Stimulated activated CD4-positive, alpha-beta T cell treated with anti-CD3 and anti-CD28 coated beads, Interleukin-15, amount 100 ng/mL, for 1 hour (primary cell): ENCODE measurements at regions not wholly inside any gene's neighbourhood (a gene's known extent, or its start where the extent isn't known, plus 50 kb on each side); places are given as distances from the start of the nearest gene placed in this dataset.
"Not testable (repeated sequence)": the region's sequence is repeated elsewhere in the genome, so short reads cannot be mapped to it uniquely, and the experiment has no call there.

ENCODE experiments used
- DNase-seq, 2 donors: peaks; one replicate each; pipeline ENCODE4 v3.0.0-alpha.2; 2020; ENCODE audit warnings: low read depth in 1 of 2, low spot score in 1 of 2

GRCh38 chr3:170711786-170712185 is 125.9 kb upstream of the SLC7A14 start:
- DNase-seq: no peak

GRCh38 chr3:170709046-170709445 is 123.2 kb upstream of the SLC7A14 start:
- DNase-seq: no peak

- no peak for DNase-seq
Measured at GRCh38 chr3:170707899-170708298, 122.0 kb upstream of the SLC7A14 start.

GRCh38 chr3:170705131-170705530 is 119.3 kb upstream of the SLC7A14 start:
- DNase-seq: no peak

- DNase-seq: no peak
Measured at GRCh38 chr3:170703121-170703588, 117.3 kb upstream of the SLC7A14 start.

GRCh38 chr3:170701696-170702678 is 116.1 kb upstream of the SLC7A14 start:
- DNase-seq: no peak

- no peak for DNase-seq
Measured at GRCh38 chr3:170700054-170700404, 114.2 kb upstream of the SLC7A14 start.

- DNase-seq: no peak
Measured at GRCh38 chr3:170699158-170700053, 113.5 kb upstream of the SLC7A14 start.

- no peak for DNase-seq
Measured at GRCh38 chr3:170697908-170698307, 112.0 kb upstream of the SLC7A14 start.

- no peak for DNase-seq
Measured at GRCh38 chr3:170697131-170697530, 111.3 kb upstream of the SLC7A14 start.

- no peak for DNase-seq
Measured at GRCh38 chr3:170695486-170696064, 109.7 kb upstream of the SLC7A14 start.

GRCh38 chr3:170692720-170693119 is 106.8 kb upstream of the SLC7A14 start:
- DNase-seq: no peak

GRCh38 chr3:170690661-170690981 is 104.7 kb upstream of the SLC7A14 start:
- DNase-seq: no peak

- peak in 1 of 2 donors; percentile 17 for DNase-seq
Measured at GRCh38 chr3:170689893-170690660, 104.2 kb upstream of the SLC7A14 start.

GRCh38 chr3:170689296-170689829 is 103.5 kb upstream of the SLC7A14 start:
- no peak for DNase-seq

GRCh38 chr3:170688222-170688621 is 102.3 kb upstream of the SLC7A14 start:
- not testable (repeated sequence) for DNase-seq

GRCh38 chr3:170680593-170680992 is 94.7 kb upstream of the SLC7A14 start:
- DNase-seq: no peak

GRCh38 chr3:170679190-170679589 is 93.3 kb upstream of the SLC7A14 start:
- no peak for DNase-seq

GRCh38 chr3:170670504-170670903 is 84.6 kb upstream of the SLC7A14 start:
- no peak for DNase-seq

GRCh38 chr3:170662986-170663385 is 77.1 kb upstream of the SLC7A14 start:
- not testable (repeated sequence) for DNase-seq
